Liver (tissue), 8 donors: ENCODE measurements at regions not wholly inside any gene's neighbourhood (a gene's known extent, or its start where the extent isn't known, plus 50 kb on each side); places are given as distances from the start of the nearest gene placed in this dataset.

Experiments
- DNase-seq: peaks from one replicate; pipeline ENCODE4 v3.0.0-alpha.2; 2017; ENCODE audit warnings: low spot score
- H3K27ac ChIP-seq, 2 donors: one replicate each; pipeline ENCODE4 v1.7.0; 2013; ENCODE audit warnings: inconsistent platforms in 2 of 2, low read length in 2 of 2, control low read depth in 1 of 2, low read depth in 1 of 2, mild to moderate bottlenecking in 1 of 2
- H3K27me3 ChIP-seq, 4 donors: one replicate each; pipeline versions ENCODE4 v1.6.1 to v1.7.0; 2013; ENCODE audit warnings: low read length in 3 of 4, inconsistent platforms in 1 of 4, mild to moderate bottlenecking in 1 of 4, moderate library complexity in 1 of 4; ENCODE audit not compliant: control insufficient read depth in 4 of 4, insufficient read depth in 4 of 4
- H3K36me3 ChIP-seq, 4 donors: one replicate each; pipeline versions ENCODE4 v1.6.1 to v1.7.0; 2013; ENCODE audit warnings: low read length in 3 of 4, mild to moderate bottlenecking in 3 of 4, low read depth in 1 of 4, moderate library complexity in 1 of 4; ENCODE audit not compliant: control insufficient read depth in 4 of 4, insufficient read depth in 3 of 4
- H3K4me1 ChIP-seq, 4 donors: one replicate each; pipeline versions ENCODE4 v1.6.1 to v1.7.0; 2013; ENCODE audit warnings: low read length in 3 of 4, mild to moderate bottlenecking in 3 of 4, moderate library complexity in 1 of 4; ENCODE audit not compliant: control insufficient read depth in 4 of 4, insufficient read depth in 4 of 4
- H3K4me3 ChIP-seq, 3 donors: one replicate each; pipeline versions ENCODE4 v1.6.1 to v1.7.0; 2013; ENCODE audit warnings: low read length in 3 of 3, control low read depth in 1 of 3, low read depth in 1 of 3, mild to moderate bottlenecking in 1 of 3
- H3K9ac ChIP-seq, 2 donors: one replicate each; pipeline ENCODE4 v1.7.0; 2013; ENCODE audit warnings: low read length in 2 of 2, mild to moderate bottlenecking in 2 of 2, moderate library complexity in 2 of 2, control low read depth in 1 of 2, low read depth in 1 of 2
- H3K9me3 ChIP-seq, 4 donors: one replicate each; pipeline versions ENCODE4 v1.6.1 to v1.7.0; 2013; ENCODE audit warnings: low read length in 3 of 4; ENCODE audit not compliant: control insufficient read depth in 4 of 4
- EGR1 ChIP-seq, 2 donors: IDR thresholded peaks; 2 replicates each; pipeline ENCODE4 v1.6.1; 2016 to 2018; ENCODE audit warnings: antibody characterized with exemption in 2 of 2, low read depth in 2 of 2
- FOXA1 ChIP-seq: IDR thresholded peaks from 2 replicates; pipeline ENCODE4 v1.6.1; 2016; ENCODE audit warnings: antibody characterized with exemption
- FOXA2 ChIP-seq: IDR thresholded peaks from 2 replicates; pipeline ENCODE4 v1.6.1; 2016; ENCODE audit warnings: antibody characterized with exemption
- GABPA ChIP-seq, 2 donors: IDR thresholded peaks in 1 of 2; conservative IDR thresholded peaks in 1 of 2; 2 replicates each; pipeline ENCODE4 v1.6.1; 2016; ENCODE audit warnings: antibody characterized with exemption in 2 of 2, mild to moderate bottlenecking in 1 of 2, moderate library complexity in 1 of 2
- HNF4A ChIP-seq, 2 donors: conservative IDR thresholded peaks; 2 replicates each; pipeline ENCODE4 v1.6.1; 2016; ENCODE audit warnings: antibody characterized with exemption in 2 of 2, mild to moderate bottlenecking in 2 of 2
- JUND ChIP-seq, 2 donors: IDR thresholded peaks; 2 replicates each; pipeline ENCODE4 v1.6.1; 2016; ENCODE audit warnings: antibody characterized with exemption in 2 of 2
- NR2F2 ChIP-seq: IDR thresholded peaks from 2 replicates; pipeline ENCODE4 v1.6.1; 2016; ENCODE audit warnings: antibody characterized with exemption
- RXRA ChIP-seq, 2 donors: IDR thresholded peaks; 2 replicates each; pipeline ENCODE4 v1.6.1; 2017 to 2018; ENCODE audit warnings: antibody characterized with exemption in 2 of 2, mild to moderate bottlenecking in 1 of 2
- TAF1 ChIP-seq: conservative IDR thresholded peaks from 2 replicates; pipeline ENCODE4 v1.6.1; 2016; ENCODE audit warnings: antibody characterized with exemption, mild to moderate bottlenecking
- YY1 ChIP-seq: IDR thresholded peaks from 2 replicates; pipeline ENCODE4 v1.6.1; 2016; ENCODE audit warnings: antibody characterized with exemption, mild to moderate bottlenecking
- WGBS: extraction: QIAGEN DNeasy Blood & Tissue Kit; methylation state at CpG from one replicate; pipeline ENCODE4 v1.1.7; 2013; 5-methylcytosine and 5-hydroxymethylcytosine counted together
- TF ChIP-seq, protein P1 (sequence below): IDR thresholded peaks from 2 replicates; pipeline ENCODE4 v1.6.1; 2016; ENCODE audit warnings: antibody characterized with exemption, mild to moderate bottlenecking
- TF ChIP-seq, protein P2 (sequence below): IDR thresholded peaks from 2 replicates; pipeline ENCODE4 v1.6.1; 2016; ENCODE audit warnings: antibody characterized with exemption
- TF ChIP-seq, protein P3 (sequence below): fragments of 150-350 bp; IDR thresholded peaks from 2 replicates; pipeline ENCODE4 v1.5.1; 2017; ENCODE audit warnings: improper control_type of control experiment, low read depth, low read length; ENCODE audit not compliant: missing input control
- TF ChIP-seq, protein P4 (sequence below): IDR thresholded peaks from 2 replicates; pipeline ENCODE4 v1.6.1; 2016; ENCODE audit warnings: antibody characterized with exemption
- donor health status: healthy.
- donor health status: healthy.
- donor health status: healthy.
- donor health status: healthy.
- donor health status: healthy.

DNA sequence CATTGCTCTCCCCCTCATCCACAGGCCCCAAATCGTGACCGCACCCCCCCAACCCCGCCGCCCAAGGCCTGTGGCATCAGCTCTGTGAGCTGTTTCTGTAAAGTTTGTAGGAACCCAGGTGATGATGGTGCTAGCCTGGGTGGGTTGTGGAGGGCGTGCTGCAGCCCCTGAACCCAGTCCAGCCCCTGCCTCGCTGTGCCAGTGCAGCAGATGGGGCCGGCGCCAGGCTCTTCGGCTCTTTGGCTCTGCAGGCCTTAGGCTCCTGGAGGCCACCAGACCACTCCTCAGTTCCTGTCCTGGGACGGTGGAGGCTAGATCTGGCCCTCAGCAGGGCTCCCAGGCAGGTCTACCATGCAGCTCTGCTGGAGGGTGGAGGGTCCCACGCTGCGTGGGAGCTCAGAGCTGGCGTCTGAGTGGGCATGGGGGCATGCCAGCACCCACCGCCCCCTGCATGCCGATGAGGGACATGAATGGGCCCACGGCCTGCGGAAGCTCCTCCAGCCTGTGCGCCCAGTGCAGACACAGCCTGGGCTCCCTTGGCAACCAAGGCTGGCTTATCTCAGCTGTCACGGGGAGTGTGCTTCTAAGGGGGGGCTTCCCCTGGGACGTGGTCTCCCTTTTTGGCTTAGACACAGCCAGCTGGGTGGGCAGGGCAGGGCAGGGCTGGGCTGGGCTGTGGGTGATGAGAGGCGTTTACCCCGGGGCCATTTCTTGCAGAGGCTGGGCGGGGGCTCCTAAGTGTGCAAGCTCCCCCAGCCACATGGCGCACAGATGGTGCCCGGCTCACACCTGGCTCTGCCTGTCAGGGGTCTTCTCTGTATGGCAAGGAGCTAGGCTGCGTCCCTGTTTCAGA lies 1187.6 kb downstream of the BRD1 start:
- Histone ChIP-seq H3K9ac (no peak overlapping the region), H3K27ac (no peak overlapping the region), H3K4me3 (no peak overlapping the region), H3K4me1 (no peaks in the 10 kb centered on the region), H3K9me3 (no peaks in the 10 kb centered on the region), H3K27me3 (no peaks in the 10 kb centered on the region), H3K36me3 (no peaks in the 10 kb centered on the region)
- no peak for DNase-seq
- TF ChIP-seq TAF1 (no peak), JUND (IDR thresholded peaks at IDR 0.05) (no peak), YY1 (no peak), NR2F2 (no peak), HNF4A (conservative IDR thresholded peaks at IDR 0.05) (no peak), RXRA (IDR thresholded peaks at IDR 0.05) (no peak), EGR1 (IDR thresholded peaks at IDR 0.05; ENCODE audit: low read depth in 2 of 2) (no peak), FOXA2 (no peak), FOXA1 (no peak), GABPA (IDR thresholded peaks at IDR 0.05 in 1 of 2, conservative IDR thresholded peaks at IDR 0.05 in 1 of 2) (no peak)
- TF ChIP-seq, protein P1, sequence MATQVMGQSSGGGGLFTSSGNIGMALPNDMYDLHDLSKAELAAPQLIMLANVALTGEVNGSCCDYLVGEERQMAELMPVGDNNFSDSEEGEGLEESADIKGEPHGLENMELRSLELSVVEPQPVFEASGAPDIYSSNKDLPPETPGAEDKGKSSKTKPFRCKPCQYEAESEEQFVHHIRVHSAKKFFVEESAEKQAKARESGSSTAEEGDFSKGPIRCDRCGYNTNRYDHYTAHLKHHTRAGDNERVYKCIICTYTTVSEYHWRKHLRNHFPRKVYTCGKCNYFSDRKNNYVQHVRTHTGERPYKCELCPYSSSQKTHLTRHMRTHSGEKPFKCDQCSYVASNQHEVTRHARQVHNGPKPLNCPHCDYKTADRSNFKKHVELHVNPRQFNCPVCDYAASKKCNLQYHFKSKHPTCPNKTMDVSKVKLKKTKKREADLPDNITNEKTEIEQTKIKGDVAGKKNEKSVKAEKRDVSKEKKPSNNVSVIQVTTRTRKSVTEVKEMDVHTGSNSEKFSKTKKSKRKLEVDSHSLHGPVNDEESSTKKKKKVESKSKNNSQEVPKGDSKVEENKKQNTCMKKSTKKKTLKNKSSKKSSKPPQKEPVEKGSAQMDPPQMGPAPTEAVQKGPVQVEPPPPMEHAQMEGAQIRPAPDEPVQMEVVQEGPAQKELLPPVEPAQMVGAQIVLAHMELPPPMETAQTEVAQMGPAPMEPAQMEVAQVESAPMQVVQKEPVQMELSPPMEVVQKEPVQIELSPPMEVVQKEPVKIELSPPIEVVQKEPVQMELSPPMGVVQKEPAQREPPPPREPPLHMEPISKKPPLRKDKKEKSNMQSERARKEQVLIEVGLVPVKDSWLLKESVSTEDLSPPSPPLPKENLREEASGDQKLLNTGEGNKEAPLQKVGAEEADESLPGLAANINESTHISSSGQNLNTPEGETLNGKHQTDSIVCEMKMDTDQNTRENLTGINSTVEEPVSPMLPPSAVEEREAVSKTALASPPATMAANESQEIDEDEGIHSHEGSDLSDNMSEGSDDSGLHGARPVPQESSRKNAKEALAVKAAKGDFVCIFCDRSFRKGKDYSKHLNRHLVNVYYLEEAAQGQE: no peak
- TF ChIP-seq, protein P2, sequence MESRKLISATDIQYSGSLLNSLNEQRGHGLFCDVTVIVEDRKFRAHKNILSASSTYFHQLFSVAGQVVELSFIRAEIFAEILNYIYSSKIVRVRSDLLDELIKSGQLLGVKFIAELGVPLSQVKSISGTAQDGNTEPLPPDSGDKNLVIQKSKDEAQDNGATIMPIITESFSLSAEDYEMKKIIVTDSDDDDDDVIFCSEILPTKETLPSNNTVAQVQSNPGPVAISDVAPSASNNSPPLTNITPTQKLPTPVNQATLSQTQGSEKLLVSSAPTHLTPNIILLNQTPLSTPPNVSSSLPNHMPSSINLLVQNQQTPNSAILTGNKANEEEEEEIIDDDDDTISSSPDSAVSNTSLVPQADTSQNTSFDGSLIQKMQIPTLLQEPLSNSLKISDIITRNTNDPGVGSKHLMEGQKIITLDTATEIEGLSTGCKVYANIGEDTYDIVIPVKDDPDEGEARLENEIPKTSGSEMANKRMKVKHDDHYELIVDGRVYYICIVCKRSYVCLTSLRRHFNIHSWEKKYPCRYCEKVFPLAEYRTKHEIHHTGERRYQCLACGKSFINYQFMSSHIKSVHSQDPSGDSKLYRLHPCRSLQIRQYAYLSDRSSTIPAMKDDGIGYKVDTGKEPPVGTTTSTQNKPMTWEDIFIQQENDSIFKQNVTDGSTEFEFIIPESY: no peak
- TF ChIP-seq, protein P3, sequence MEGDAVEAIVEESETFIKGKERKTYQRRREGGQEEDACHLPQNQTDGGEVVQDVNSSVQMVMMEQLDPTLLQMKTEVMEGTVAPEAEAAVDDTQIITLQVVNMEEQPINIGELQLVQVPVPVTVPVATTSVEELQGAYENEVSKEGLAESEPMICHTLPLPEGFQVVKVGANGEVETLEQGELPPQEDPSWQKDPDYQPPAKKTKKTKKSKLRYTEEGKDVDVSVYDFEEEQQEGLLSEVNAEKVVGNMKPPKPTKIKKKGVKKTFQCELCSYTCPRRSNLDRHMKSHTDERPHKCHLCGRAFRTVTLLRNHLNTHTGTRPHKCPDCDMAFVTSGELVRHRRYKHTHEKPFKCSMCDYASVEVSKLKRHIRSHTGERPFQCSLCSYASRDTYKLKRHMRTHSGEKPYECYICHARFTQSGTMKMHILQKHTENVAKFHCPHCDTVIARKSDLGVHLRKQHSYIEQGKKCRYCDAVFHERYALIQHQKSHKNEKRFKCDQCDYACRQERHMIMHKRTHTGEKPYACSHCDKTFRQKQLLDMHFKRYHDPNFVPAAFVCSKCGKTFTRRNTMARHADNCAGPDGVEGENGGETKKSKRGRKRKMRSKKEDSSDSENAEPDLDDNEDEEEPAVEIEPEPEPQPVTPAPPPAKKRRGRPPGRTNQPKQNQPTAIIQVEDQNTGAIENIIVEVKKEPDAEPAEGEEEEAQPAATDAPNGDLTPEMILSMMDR: no peak
- TF ChIP-seq, protein P4, sequence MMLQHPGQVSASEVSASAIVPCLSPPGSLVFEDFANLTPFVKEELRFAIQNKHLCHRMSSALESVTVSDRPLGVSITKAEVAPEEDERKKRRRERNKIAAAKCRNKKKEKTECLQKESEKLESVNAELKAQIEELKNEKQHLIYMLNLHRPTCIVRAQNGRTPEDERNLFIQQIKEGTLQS: no peak
- WGBS: 88% methylated on average over 26 of the region's 26 CpGs
